ENCODE measurements at regions not wholly inside any gene's neighbourhood (a gene's known extent, or its start where the extent isn't known, plus 50 kb on each side); places are given as distances from the start of the nearest gene placed in this dataset.
A peak's percentile ranks its signal among the peaks of the same experiment; 100 is the strongest.

DNA sequence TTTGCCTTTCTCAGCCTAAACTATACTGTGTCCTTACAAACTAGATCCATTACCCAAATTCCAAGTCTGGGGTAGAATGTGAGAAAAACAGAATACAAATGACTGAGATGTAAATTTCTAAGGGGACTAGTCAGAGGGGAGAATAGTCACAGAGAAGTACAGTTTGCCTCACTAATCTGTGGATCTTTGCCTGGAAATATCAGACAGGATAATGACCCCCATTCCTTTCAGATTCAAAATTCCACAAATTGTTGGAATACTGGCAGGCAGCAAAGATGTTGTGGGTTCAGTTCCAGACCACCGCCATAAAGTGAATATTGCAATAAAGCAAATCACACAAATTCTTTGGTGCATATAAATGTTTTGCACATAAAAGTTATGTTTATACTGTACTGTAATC, 762.8 kb upstream of the NR2F2 start:
- peak; percentile 41 for DNase-seq (ENCODE audit: low read depth)

DNA sequence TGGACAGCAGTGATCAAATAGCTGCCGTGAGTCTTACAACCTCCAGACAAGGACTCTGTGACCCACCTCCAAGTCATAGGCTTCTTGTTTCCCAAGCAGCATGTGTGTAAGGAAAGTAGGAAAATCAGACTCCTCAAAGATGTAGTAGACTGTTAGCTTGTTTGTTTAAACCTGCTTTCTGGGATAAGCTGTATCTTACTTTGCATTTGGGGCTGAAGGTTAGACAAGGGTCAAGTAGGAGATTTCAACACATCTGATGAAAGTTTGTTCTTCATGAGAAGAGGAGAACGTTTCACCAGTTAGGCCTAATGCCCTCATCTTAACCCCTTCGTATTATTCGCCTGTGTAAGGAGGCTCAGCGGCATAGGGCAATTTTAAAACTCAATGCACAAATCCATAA, 756.4 kb upstream of the NR2F2 start:
- DNase-seq (ENCODE audit: low read depth): no peak

GRCh38 chr15:95577927-95578326, 752.6 kb upstream of the NR2F2 start:
- DNase-seq (ENCODE audit: low read depth): no peak

- no peak for DNase-seq (ENCODE audit: low read depth)
These were observed 750.4 kb upstream of the NR2F2 start for GRCh38 chr15:95580121-95580520.

GRCh38 chr15:95581595-95581994, 748.9 kb upstream of the NR2F2 start:
- no peak for DNase-seq (ENCODE audit: low read depth)

DNA sequence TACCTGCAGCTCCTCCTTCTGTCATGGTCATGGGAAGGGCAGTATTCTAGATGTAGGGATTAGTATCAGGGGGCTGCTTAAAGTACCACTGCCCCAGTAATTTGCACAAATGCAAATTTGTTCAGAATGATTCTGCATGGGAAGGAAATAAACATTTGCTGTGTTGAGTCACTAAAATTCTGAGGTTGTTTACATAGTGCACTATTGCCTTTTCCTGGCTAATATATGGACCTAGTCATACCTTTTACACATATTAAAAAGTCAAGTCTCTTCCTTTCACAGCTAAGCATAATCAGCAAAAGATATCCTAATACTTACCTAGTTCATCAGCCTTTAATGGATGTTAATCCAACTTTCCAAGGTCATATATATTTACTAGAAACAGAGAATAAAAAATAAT, 746.4 kb upstream of the NR2F2 start:
- no peak for DNase-seq (ENCODE audit: low read depth)

- DNase-seq (ENCODE audit: low read depth): no peak
These were observed 742.4 kb upstream of the NR2F2 start for GRCh38 chr15:95588056-95588455.

GRCh38 chr15:95590533-95591044, 739.9 kb upstream of the NR2F2 start:
- DNase-seq (ENCODE audit: low read depth): no peak

GRCh38 chr15:95591270-95591669, 739.2 kb upstream of the NR2F2 start:
- no peak for DNase-seq (ENCODE audit: low read depth)

DNA sequence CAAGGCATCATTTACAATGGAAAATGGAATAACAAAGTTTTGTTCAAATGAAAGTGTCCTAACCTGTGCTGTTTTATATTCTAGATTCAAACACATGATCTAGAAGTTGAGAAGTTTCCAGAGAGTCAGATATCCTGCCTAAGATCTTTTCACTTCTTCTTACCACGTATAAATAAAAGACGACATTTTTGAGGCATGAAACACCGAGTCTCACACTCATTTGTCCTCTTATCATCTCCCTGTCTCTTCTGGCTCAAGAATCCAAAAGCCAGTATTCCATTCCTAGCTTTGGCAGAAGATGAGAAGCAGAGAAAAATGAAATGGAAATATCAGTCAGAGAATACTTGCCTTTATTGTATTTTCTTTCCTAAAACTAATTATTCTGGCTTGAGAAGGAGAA, 738.6 kb upstream of the NR2F2 start:
- no peak for DNase-seq (ENCODE audit: low read depth)

- DNase-seq (ENCODE audit: low read depth): no peak
These were observed 736.0 kb upstream of the NR2F2 start for GRCh38 chr15:95594496-95594895.

DNA sequence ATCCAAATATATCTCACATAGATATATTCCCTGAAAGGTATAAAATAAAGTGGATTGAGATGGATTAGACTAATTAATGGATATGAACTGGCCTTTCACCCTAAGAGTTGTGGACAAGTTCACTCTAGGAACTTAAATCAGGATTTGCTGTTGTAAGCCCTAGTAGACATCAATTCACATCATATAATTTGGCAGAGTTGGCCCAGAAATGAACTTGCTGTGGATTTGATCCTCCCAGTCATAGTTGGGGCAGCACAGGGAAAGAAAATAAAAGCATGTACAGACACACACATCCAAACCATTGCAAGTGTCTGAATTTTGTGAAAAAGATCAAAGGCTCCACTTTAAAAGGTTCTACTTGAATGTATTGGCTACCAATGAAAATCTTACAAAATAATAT, 734.7 kb upstream of the NR2F2 start:
- no peak for DNase-seq (ENCODE audit: low read depth)

GRCh38 chr15:95596496-95596895, 734.0 kb upstream of the NR2F2 start:
- no peak for DNase-seq (ENCODE audit: low read depth)

DNA sequence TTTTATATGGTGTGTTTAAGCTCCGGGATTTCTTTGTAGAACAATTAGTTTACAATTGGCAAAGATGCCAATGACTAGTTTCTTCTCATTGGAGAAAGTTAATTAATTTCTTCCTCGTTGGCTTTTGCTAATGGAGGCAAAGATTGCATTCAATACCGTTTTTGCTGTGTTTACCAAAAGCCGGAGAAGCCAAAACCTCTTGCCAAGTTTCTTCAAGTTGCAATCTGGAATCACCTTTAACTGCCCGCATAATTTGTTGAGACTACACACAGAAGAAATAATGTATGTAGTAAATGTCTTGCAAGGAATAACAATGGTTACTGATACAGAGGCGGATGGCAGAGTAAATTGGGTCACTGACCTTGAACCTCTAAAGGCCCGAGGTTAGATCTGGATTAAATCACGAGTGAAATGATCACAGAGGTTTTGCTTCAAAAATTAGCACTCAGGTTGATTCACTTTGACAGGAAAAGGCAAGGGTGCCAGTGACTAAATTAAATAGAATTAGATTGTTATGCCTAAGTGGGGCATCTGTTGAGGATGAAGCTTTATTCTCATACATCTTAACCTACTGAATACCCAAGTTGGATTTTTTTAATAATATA, 732.1 kb upstream of the NR2F2 start:
- DNase-seq (ENCODE audit: low read depth): no peak

DNA sequence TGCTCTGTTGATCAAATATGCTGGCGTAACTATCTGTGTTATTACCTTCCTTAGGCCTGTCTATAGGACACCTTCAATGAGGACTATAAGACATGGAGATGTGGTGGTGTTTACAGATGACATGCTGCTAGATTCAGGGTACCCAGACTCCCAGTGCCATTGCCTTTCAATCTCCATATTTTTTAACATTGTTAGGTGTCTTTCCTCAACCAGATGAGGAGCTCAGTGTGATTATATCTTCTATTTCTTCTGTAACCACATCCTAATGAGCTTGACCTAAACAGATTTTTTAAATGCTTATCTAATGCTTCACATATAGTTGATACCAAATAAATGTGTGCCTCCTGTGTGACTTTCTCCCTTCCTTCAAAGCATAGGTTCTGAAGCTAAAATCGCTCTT, 730.1 kb upstream of the NR2F2 start:
- no peak for DNase-seq (ENCODE audit: low read depth)

DNA sequence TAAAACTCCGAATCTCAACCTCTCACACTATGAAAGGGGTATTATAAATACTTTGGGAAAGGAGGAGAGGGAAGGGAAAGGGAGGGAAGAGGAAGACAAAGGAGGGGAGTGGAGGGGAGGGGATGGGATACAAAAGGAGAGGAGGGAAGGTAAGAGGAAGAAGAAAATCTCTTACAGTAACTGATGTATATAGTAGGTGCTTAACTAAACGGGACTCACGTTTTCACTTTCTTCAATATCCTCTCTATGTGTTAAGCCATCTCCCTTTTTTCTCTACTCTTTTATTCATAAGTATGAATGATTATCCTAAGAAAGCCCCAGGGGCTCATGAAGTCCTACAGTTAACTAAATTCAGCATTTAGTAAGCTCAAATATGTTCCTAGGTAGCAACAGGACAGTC, 729.6 kb upstream of the NR2F2 start:
- no peak for DNase-seq (ENCODE audit: low read depth)

DNA sequence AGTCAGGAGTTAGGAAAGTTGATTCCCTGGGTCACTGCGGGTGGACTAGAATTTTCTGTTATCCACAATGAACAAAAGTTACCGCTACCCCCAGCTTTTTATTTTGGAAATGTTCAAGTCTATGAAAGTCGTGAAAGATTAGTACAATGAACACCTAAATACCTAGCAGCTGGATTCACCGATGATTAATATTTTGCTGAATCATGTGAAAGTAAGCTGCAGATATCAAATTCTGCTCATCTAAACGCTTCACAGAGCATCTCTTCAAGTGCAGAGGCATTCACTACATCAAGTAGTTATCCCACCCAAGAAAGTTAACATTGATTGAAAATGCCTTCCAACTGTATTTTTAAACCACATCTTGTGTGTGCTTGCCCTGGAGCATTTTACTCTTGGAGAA, 729.0 kb upstream of the NR2F2 start:
- DNase-seq (ENCODE audit: low read depth): no peak

GRCh38 chr15:95603802-95604201, 726.7 kb upstream of the NR2F2 start:
- DNase-seq (ENCODE audit: low read depth): no peak

DNA sequence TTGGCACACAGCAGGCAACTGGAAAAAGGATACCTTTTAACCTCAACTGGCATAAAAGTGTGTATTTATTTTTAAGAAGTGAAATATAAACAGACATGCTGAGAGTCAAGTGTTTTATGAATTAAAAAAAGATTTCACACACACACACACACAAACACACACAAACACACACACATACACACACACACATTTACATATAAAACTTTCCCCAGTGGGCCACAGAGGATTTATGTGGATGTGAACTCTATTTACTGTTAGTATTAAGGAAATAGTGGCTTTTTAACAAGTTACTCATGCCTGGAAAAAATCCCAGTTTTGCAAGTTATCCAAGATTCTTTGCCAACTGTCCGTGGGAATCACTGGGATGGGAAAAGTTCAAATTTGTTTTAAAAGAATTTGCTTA, 725.9 kb upstream of the NR2F2 start:
- DNase-seq (ENCODE audit: low read depth): peak; percentile 88

DNA sequence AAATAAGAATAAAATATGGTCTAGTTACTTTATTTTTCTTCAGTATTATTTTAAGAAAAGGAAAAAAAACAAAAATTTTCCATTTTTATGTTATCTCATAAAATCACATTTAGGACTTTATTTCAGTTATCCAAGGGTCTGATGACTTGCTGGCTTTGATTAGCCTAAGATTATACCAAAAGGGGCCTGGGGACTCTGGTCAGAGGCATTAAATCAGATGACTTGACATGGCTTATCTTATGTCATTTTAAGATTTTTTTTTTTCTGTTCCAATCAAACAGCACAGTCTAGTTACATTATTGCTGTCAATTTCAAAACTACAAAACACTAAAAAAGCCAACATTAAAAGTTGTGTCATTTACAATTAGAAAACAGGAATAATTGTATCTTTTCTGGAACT, 725.4 kb upstream of the NR2F2 start:
- DNase-seq (ENCODE audit: low read depth): no peak

- DNase-seq (ENCODE audit: low read depth): no peak
These were observed 723.9 kb upstream of the NR2F2 start for GRCh38 chr15:95606551-95606950.

DNA sequence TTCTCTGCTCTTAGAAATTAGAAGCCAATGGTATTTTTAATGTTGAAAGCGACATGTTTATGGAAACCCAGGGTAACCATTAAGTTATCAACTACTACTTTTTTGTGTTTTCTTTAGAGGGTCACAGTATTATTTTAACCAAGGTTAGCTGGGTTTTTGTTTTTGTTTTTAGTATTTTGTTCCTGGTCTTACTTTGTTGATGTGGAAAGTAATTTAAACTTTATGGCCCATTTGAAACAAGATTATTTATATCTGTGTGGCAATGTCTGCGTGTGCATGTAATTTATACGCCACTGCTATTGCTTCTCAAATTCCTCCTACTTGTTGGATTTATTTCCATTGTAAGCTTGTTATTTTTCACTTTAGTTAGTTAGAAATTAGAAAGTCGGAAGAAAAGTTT, 722.1 kb upstream of the NR2F2 start:
- no peak for DNase-seq (ENCODE audit: low read depth)

DNA sequence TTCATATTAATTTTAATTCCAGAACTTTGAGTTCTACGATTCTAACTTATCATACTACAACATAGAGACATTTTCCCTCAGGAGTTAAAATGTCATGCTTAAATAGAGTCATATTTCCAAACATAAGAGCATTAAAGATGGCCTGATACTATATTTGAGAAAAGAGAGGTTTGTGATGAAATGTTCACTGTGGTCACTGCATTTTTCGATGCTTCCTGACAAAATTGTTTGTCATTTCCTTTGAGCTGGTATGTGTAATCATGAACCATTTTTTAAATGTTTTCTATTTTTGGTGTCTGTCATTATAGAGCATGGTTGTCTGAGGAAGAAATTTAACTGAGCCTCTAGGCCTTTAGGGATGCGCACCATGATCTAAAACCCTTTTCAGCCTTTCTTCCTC, 721.4 kb upstream of the NR2F2 start:
- peak; percentile 10 for DNase-seq (ENCODE audit: low read depth)

- DNase-seq (ENCODE audit: low read depth): no peak
These were observed 719.6 kb upstream of the NR2F2 start for GRCh38 chr15:95610945-95611344.

DNA sequence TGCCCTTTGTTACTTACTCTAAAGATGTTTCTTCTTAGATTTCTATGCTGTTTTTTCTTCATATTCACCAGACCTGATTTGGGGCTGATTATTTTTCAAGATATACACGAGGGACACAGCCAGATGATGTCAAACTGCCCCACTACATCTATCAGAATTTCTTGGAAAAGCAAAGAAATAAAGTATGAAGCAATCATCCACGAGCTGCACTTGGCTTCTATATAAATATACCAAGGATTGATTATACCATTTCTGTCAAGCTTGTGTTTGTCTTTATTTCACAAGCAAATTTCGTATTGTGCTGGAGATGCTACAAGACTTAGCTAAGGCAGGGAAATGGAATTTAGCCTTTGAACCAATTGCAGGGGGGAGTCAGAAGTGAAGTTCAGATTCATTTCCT, 715.1 kb upstream of the NR2F2 start:
- DNase-seq (ENCODE audit: low read depth): no peak
